Astrocyte (in vitro differentiated cells and primary cell): ENCODE measurements at regions not wholly inside any gene's neighbourhood (a gene's known extent, or its start where the extent isn't known, plus 50 kb on each side); places are given as distances from the start of the nearest gene placed in this dataset.
A peak's percentile ranks its signal among the peaks of the same experiment; 100 is the strongest.

Experiments
- DNase-seq: peaks from one replicate; pipeline ENCODE4 v3.0.0-alpha.2; 2010; ENCODE audit warnings: low read depth
- FAIRE-seq: peaks from 2 replicates; lab custom pipeline; 2011; peaks lifted over from hg19 to GRCh38; lab: Jason Lieb, UNC
- H2AFZ ChIP-seq: 2 replicates; pipeline ENCODE4 v1.6.0; 2012; ENCODE audit warnings: low read depth, low read length, inconsistent platforms
- H3K27ac ChIP-seq: 2 replicates; pipeline ENCODE4 v1.5.1; 2011; ENCODE audit warnings: low read depth, low read length, inconsistent platforms
- H3K27me3 ChIP-seq: 2 replicates; pipeline ENCODE4 v1.6.0; 2011; ENCODE audit warnings: low read length, inconsistent platforms; ENCODE audit not compliant: insufficient read depth
- H3K36me3 ChIP-seq: 2 replicates; pipeline ENCODE4 v1.5.1; 2011; ENCODE audit warnings: low read length, inconsistent platforms; ENCODE audit not compliant: insufficient read depth
- H3K4me1 ChIP-seq: 2 replicates; pipeline ENCODE4 v1.5.1; 2011; ENCODE audit warnings: low read length, inconsistent platforms; ENCODE audit not compliant: insufficient read depth
- H3K4me2 ChIP-seq: 2 replicates; pipeline ENCODE4 v1.6.0; 2012; ENCODE audit warnings: low read length, inconsistent platforms
- H3K4me3 ChIP-seq: 2 replicates; pipeline ENCODE4 v1.5.1; 2011; ENCODE audit warnings: low read depth, mild to moderate bottlenecking, low read length, inconsistent platforms; ENCODE audit not compliant: insufficient read depth
- H3K79me2 ChIP-seq: 2 replicates; pipeline ENCODE4 v1.6.0; 2012; ENCODE audit warnings: mild to moderate bottlenecking, low read length, inconsistent platforms; ENCODE audit not compliant: insufficient read depth
- H3K9ac ChIP-seq: 2 replicates; pipeline ENCODE4 v1.6.0; 2012; ENCODE audit warnings: mild to moderate bottlenecking, low read length, inconsistent platforms
- H3K9me3 ChIP-seq: 2 replicates; pipeline ENCODE4 v1.5.1; 2012; ENCODE audit warnings: low read depth, mild to moderate bottlenecking, low read length, inconsistent platforms; ENCODE audit not compliant: insufficient read depth
- H4K20me1 ChIP-seq: 2 replicates; pipeline ENCODE4 v1.6.0; 2012; ENCODE audit warnings: low read length, inconsistent platforms; ENCODE audit not compliant: insufficient read depth
- H3K27ac Mint-ChIP-seq: one replicate; pipeline ENCODE4 v1.8.0; 2021; ENCODE audit warnings: mild to moderate bottlenecking, mixed read lengths; ENCODE audit not compliant: unreplicated experiment
- H3K27me3 Mint-ChIP-seq: one replicate; pipeline ENCODE4 v1.8.0; 2021; ENCODE audit warnings: low read depth, mixed read lengths; ENCODE audit not compliant: unreplicated experiment
- H3K36me3 Mint-ChIP-seq: one replicate; pipeline ENCODE4 v1.8.0; 2021; ENCODE audit warnings: low read depth, mixed read lengths; ENCODE audit not compliant: unreplicated experiment
- H3K4me1 Mint-ChIP-seq: one replicate; pipeline ENCODE4 v1.8.0; 2021; ENCODE audit warnings: low read depth, mixed read lengths; ENCODE audit not compliant: unreplicated experiment
- H3K4me3 Mint-ChIP-seq: one replicate; pipeline ENCODE4 v1.8.0; 2021; ENCODE audit warnings: mild to moderate bottlenecking, moderate library complexity, mixed read lengths; ENCODE audit not compliant: unreplicated experiment
- H3K9me3 Mint-ChIP-seq: one replicate; pipeline ENCODE4 v1.8.0; 2021; ENCODE audit warnings: mild to moderate bottlenecking, mixed read lengths; ENCODE audit not compliant: unreplicated experiment
- CTCF ChIP-seq: IDR thresholded peaks from 2 replicates; pipeline ENCODE4 v1.5.1; 2011; ENCODE audit warnings: low read depth, mild to moderate bottlenecking, inconsistent platforms, low read length, moderate library complexity; ENCODE audit not compliant: insufficient read depth
- EZH2 ChIP-seq: IDR thresholded peaks from 2 replicates; pipeline ENCODE4 v1.6.1; 2012; ENCODE audit warnings: mild to moderate bottlenecking, low read length, inconsistent platforms; ENCODE audit not compliant: insufficient read depth

GRCh38 chr6:19107468-19107867 lies 720.3 kb downstream of the RNF144B start:
- FAIRE-seq = no peak
- Histone ChIP-seq H2AFZ (no peak overlapping the region), H4K20me1 (no peaks in the 10 kb centered on the region), H3K4me2 (no peak overlapping the region), H3K4me1 (no peaks in the 10 kb centered on the region), H3K9ac (no peak overlapping the region), H3K36me3 (no peaks in the 10 kb centered on the region), H3K9me3 (no peaks in the 10 kb centered on the region), H3K27ac (no peak overlapping the region), H3K79me2 (no peaks in the 10 kb centered on the region), H3K4me3 (no peak overlapping the region), H3K27me3 (no peaks in the 10 kb centered on the region)
- Mint-ChIP-seq H3K4me3 (no peak overlapping the region), H3K36me3 (no peaks in the 10 kb centered on the region), H3K4me1 (no peaks in the 10 kb centered on the region), H3K27me3 (no peaks in the 10 kb centered on the region), H3K27ac (no peak overlapping the region), H3K9me3 (peaks cover 9% of the 10 kb centered on the region)
- TF ChIP-seq CTCF (no peak), EZH2 (no peak)
- DNase-seq = no peak

DNA sequence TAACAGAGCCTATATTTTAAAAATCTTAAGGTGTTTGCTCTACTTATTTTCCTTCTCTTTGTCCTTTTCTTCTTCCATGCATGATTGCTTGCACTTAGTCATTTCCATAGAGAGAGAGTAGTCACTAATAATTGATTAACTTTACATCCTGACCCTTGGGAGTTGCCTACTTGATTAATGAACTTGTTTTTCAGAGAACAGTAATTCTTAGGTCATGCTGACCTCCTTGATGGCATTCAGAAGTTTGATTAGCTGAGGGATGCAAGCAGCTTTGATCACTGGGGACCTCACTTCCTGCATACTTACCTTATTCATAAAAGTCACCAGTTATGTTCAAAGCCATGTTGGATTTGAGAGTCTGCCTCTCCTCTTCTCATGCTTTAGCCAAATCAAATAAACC lies 715.6 kb upstream of the ID4 start:
- FAIRE-seq (no peak), DNase-seq (peak; percentile 2)
- Histone ChIP-seq H4K20me1 (no peaks in the 10 kb centered on the region), H3K4me3 (no peak overlapping the region), H3K4me2 (no peak overlapping the region), H3K79me2 (no peaks in the 10 kb centered on the region), H3K9ac (no peak overlapping the region), H3K36me3 (no peaks in the 10 kb centered on the region), H3K4me1 (no peaks in the 10 kb centered on the region), H3K27ac (no peak overlapping the region), H2AFZ (no peak overlapping the region), H3K9me3 (peaks cover 3% of the 10 kb centered on the region), H3K27me3 (no peaks in the 10 kb centered on the region)
- Mint-ChIP-seq H3K36me3 (no peaks in the 10 kb centered on the region), H3K27me3 (no peaks in the 10 kb centered on the region), H3K9me3 (peaks cover 2% of the 10 kb centered on the region), H3K4me3 (no peak overlapping the region), H3K4me1 (no peaks in the 10 kb centered on the region), H3K27ac (no peak overlapping the region)
- TF ChIP-seq CTCF (no peak), EZH2 (no peak)

GRCh38 chr6:19127081-19127480 lies 710.1 kb upstream of the ID4 start:
- no peak overlapping the region for H2AFZ ChIP-seq
- no peak overlapping the region for H3K4me3 Mint-ChIP-seq
- no peaks in the 10 kb centered on the region for H3K4me1 Mint-ChIP-seq
- TF ChIP-seq EZH2 = no peak
- TF ChIP-seq CTCF = no peak
- no peak overlapping the region for H3K4me3 ChIP-seq
- no peak overlapping the region for H3K4me2 ChIP-seq
- no peak overlapping the region for H3K9ac ChIP-seq
- no peaks in the 10 kb centered on the region for H4K20me1 ChIP-seq
- no peaks in the 10 kb centered on the region for H3K36me3 ChIP-seq
- H3K27ac Mint-ChIP-seq = no peak overlapping the region
- H3K36me3 Mint-ChIP-seq = no peaks in the 10 kb centered on the region
- no peaks in the 10 kb centered on the region for H3K9me3 ChIP-seq
- DNase-seq = no peak
- no peaks in the 10 kb centered on the region for H3K79me2 ChIP-seq
- H3K27me3 ChIP-seq = no peaks in the 10 kb centered on the region
- H3K4me1 ChIP-seq = no peaks in the 10 kb centered on the region
- no peak for FAIRE-seq
- no peak overlapping the region for H3K27ac ChIP-seq
- H3K27me3 Mint-ChIP-seq = no peaks in the 10 kb centered on the region
- peaks cover 2% of the 10 kb centered on the region for H3K9me3 Mint-ChIP-seq
